Thyroid gland (tissue), 4 donors: ENCODE measurements at regions not wholly inside any gene's neighbourhood (a gene's known extent, or its start where the extent isn't known, plus 50 kb on each side); places are given as distances from the start of the nearest gene placed in this dataset.

Experiments
- CTCF ChIP-seq, 6 experiments: fragments of 200-600 bp in 3 of 6; fragments of 450-650 bp in 3 of 6; sonication (generic) in 3 of 6; IDR thresholded peaks; one replicate each; pipeline ENCODE4 v1.5.1; 2016 to 2019; ENCODE audit warnings: antibody characterized with exemption in 6 of 6, mild to moderate bottlenecking in 2 of 6, inconsistent platforms in 1 of 6, moderate library complexity in 1 of 6
- POLR2A ChIP-seq, 2 donors: fragments of 450-650 bp; IDR thresholded peaks; one replicate each; pipeline ENCODE4 v1.6.1; 2017; ENCODE audit warnings: antibody characterized with exemption in 2 of 2, mild to moderate bottlenecking in 2 of 2, moderate library complexity in 1 of 2

DNA sequence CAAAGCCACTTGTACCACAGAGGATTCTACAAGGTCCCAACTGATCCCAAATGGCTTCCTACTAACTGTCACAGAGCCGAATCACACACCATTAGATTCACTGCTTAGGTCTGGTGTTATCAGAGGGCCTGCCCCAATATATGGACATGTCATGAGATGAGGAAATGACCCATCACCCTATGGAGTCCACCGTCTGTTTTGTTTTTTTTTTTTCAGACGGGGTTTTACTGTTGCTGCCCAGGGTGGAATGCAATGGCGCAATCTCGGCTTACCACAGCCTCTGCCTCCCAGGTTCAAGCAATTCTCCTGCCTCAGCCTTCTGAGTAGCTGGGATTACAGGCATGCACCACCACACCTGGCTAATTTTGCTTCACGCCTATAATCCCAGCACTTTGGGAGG is 83.8 kb upstream of the ETS2 start:
- no peak for TF ChIP-seq CTCF (IDR thresholded peaks at IDR 0.05)
- TF ChIP-seq POLR2A (IDR thresholded peaks at IDR 0.05), result no peak
